HG03469 (cell line): ENCODE measurements at regions not wholly inside any gene's neighbourhood (a gene's known extent, or its start where the extent isn't known, plus 50 kb on each side); places are given as distances from the start of the nearest gene placed in this dataset.
"Not testable (repeated sequence)": the region's sequence is repeated elsewhere in the genome, so short reads cannot be mapped to it uniquely, and the experiment has no call there.

Experiments used
- ATAC-seq: cut with Tn5 transposase; IDR thresholded peaks from one replicate; pipeline ENCODE4 v1.9.1; 2021; ENCODE audit warnings: mild to moderate bottlenecking, moderate library complexity, moderate number of reproducible peaks; ENCODE audit not compliant: unreplicated experiment

GRCh38 chr11:15825976-15826650 lies 530.2 kb downstream of the SOX6 start:
- no peak for ATAC-seq

- peak; percentile 51 for ATAC-seq
Observed at GRCh38 chr11:15826826-15827225, 529.5 kb downstream of the SOX6 start.

- ATAC-seq = no peak
Observed at GRCh38 chr11:15828215-15828853, 528.0 kb downstream of the SOX6 start.

- no peak for ATAC-seq
Observed at GRCh38 chr11:15829312-15829711, 527.0 kb downstream of the SOX6 start.

- no peak for ATAC-seq
Observed at GRCh38 chr11:15830741-15831428, 525.5 kb downstream of the SOX6 start.

GRCh38 chr11:15835788-15836411 lies 520.4 kb downstream of the SOX6 start:
- no peak for ATAC-seq

GRCh38 chr11:15836795-15837194 lies 519.6 kb downstream of the SOX6 start:
- ATAC-seq = no peak

GRCh38 chr11:15837901-15838489 lies 518.4 kb downstream of the SOX6 start:
- no peak for ATAC-seq

- no peak for ATAC-seq
Observed at GRCh38 chr11:15839061-15839460, 517.3 kb downstream of the SOX6 start.

GRCh38 chr11:15840966-15841365 lies 515.4 kb downstream of the SOX6 start:
- ATAC-seq = no peak

GRCh38 chr11:15841931-15842740 lies 514.2 kb downstream of the SOX6 start:
- no peak for ATAC-seq

- ATAC-seq = no peak
Observed at GRCh38 chr11:15843309-15843872, 513.0 kb downstream of the SOX6 start.

- ATAC-seq = no peak
Observed at GRCh38 chr11:15845261-15845660, 511.1 kb downstream of the SOX6 start.

GRCh38 chr11:15848631-15849168 lies 507.6 kb downstream of the SOX6 start:
- ATAC-seq = no peak

- ATAC-seq = no peak
Observed at GRCh38 chr11:15849257-15849656, 507.1 kb downstream of the SOX6 start.

GRCh38 chr11:15850335-15850734 lies 506.0 kb downstream of the SOX6 start:
- not testable (repeated sequence) for ATAC-seq

GRCh38 chr11:15851051-15851498 lies 505.3 kb downstream of the SOX6 start:
- ATAC-seq = no peak

- ATAC-seq = no peak
Observed at GRCh38 chr11:15852179-15852578, 504.2 kb downstream of the SOX6 start.

- no peak for ATAC-seq
Observed at GRCh38 chr11:15854245-15854644, 502.1 kb downstream of the SOX6 start.

GRCh38 chr11:15858881-15859280 lies 497.5 kb downstream of the SOX6 start:
- no peak for ATAC-seq
